ENCODE measurements at regions not wholly inside any gene's neighbourhood (a gene's known extent, or its start where the extent isn't known, plus 50 kb on each side); places are given as distances from the start of the nearest gene placed in this dataset.

GRCh38 chr10:105347487-105347886, 706.4 kb downstream of the SORCS3 start:
- Histone ChIP-seq H3K4me2 (ENCODE audit: low read depth, low read length, poor library complexity, severe bottlenecking) (no peak overlapping the region), H3K4me3 (ENCODE audit: insufficient read depth, low read length, poor library complexity, severe bottlenecking) (no peak overlapping the region), H3K36me3 (ENCODE audit: low read length) (no peaks in the 10 kb centered on the region), H2AFZ (ENCODE audit: low read depth, low read length, severe bottlenecking) (no peak overlapping the region), H3K27ac (ENCODE audit: low read depth, low read length) (no peak overlapping the region), H3K79me2 (ENCODE audit: insufficient read depth, low read length) (no peaks in the 10 kb centered on the region), H3K27me3 (ENCODE audit: low read length) (no peaks in the 10 kb centered on the region), H3F3A (ENCODE audit: insufficient read depth) (no peaks in the 10 kb centered on the region), H3K9me2 (replicated peaks; ENCODE audit: insufficient read depth, low read length) (no peaks in the 10 kb centered on the region), H4K20me1 (ENCODE audit: low read depth, low read length) (no peaks in the 10 kb centered on the region), H3K9me3 (ENCODE audit: insufficient read depth, low read length) (no peaks in the 10 kb centered on the region), H3K9ac (ENCODE audit: low read length) (no peak overlapping the region)
- TF ChIP-seq CTCF (IDR thresholded peaks at IDR 0.05; ENCODE audit: insufficient read depth, low read length, poor library complexity, severe bottlenecking), result no peak
- TF ChIP-seq EZH2phosphoT487 (conservative IDR thresholded peaks at IDR 0.05; ENCODE audit: low read length), result no peak

- H3K4me2 ChIP-seq (ENCODE audit: low read depth, low read length, poor library complexity, severe bottlenecking), result no peak overlapping the region
- H3K27me3 ChIP-seq (ENCODE audit: low read length), result no peaks in the 10 kb centered on the region
- no peak overlapping the region for H2AFZ ChIP-seq (ENCODE audit: low read depth, low read length, severe bottlenecking)
- no peak overlapping the region for H3K27ac ChIP-seq (ENCODE audit: low read depth, low read length)
- H3K4me3 ChIP-seq (ENCODE audit: insufficient read depth, low read length, poor library complexity, severe bottlenecking), result no peak overlapping the region
- no peaks in the 10 kb centered on the region for H3K79me2 ChIP-seq (ENCODE audit: insufficient read depth, low read length)
- H3K36me3 ChIP-seq (ENCODE audit: low read length), result no peaks in the 10 kb centered on the region
- no peaks in the 10 kb centered on the region; the same call in 1 of the 2 replicates for H3K9me3 ChIP-seq (ENCODE audit: insufficient read depth, low read length)
- H3K9me2 ChIP-seq (replicated peaks; ENCODE audit: insufficient read depth, low read length), result no peaks in the 10 kb centered on the region
- H4K20me1 ChIP-seq (ENCODE audit: low read depth, low read length), result no peaks in the 10 kb centered on the region
- TF ChIP-seq EZH2phosphoT487 (conservative IDR thresholded peaks at IDR 0.05; ENCODE audit: low read length) (no peak), CTCF (IDR thresholded peaks at IDR 0.05; ENCODE audit: insufficient read depth, low read length, poor library complexity, severe bottlenecking) (no peak)
- no peaks in the 10 kb centered on the region for H3F3A ChIP-seq (ENCODE audit: insufficient read depth)
- H3K9ac ChIP-seq (ENCODE audit: low read length), result no peak overlapping the region
Observed at GRCh38 chr10:105342606-105343005, 701.5 kb downstream of the SORCS3 start.

DNA sequence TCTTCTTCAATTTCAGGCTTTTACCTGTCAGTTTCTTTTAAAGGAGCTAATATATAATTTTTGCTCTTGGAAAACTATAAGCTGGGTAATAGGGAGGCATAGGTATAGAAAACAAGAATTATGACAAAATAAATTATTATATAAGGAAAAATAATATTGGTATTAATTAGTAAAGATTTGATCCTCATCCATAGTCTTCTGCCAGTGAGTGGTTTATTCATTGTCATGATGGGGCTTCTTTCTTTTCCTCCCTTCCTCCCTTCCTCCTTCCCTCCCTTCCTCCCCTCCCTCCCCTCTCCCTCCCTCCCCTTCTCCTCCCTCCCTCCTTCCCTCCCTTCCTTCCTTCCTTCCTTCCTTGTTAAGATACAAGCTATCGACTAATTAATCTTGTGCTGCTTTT, 698.6 kb downstream of the SORCS3 start:
- H3K27ac ChIP-seq (ENCODE audit: low read depth, low read length), result no peak overlapping the region
- no peaks in the 10 kb centered on the region for H4K20me1 ChIP-seq (ENCODE audit: low read depth, low read length)
- no peak overlapping the region for H2AFZ ChIP-seq (ENCODE audit: low read depth, low read length, severe bottlenecking)
- no peak overlapping the region for H3K9ac ChIP-seq (ENCODE audit: low read length)
- no peaks in the 10 kb centered on the region; the same call in 1 of the 2 replicates for H3K9me3 ChIP-seq (ENCODE audit: insufficient read depth, low read length)
- H3K79me2 ChIP-seq (ENCODE audit: insufficient read depth, low read length), result no peaks in the 10 kb centered on the region
- H3K36me3 ChIP-seq (ENCODE audit: low read length), result no peaks in the 10 kb centered on the region
- H3K4me2 ChIP-seq (ENCODE audit: low read depth, low read length, poor library complexity, severe bottlenecking), result no peak overlapping the region
- no peak for TF ChIP-seq EZH2phosphoT487 (conservative IDR thresholded peaks at IDR 0.05; ENCODE audit: low read length)
- H3K9me2 ChIP-seq (replicated peaks; ENCODE audit: insufficient read depth, low read length), result no peaks in the 10 kb centered on the region
- H3F3A ChIP-seq (ENCODE audit: insufficient read depth), result no peaks in the 10 kb centered on the region
- H3K4me3 ChIP-seq (ENCODE audit: insufficient read depth, low read length, poor library complexity, severe bottlenecking), result no peak overlapping the region
- no peaks in the 10 kb centered on the region for H3K27me3 ChIP-seq (ENCODE audit: low read length)

DNA sequence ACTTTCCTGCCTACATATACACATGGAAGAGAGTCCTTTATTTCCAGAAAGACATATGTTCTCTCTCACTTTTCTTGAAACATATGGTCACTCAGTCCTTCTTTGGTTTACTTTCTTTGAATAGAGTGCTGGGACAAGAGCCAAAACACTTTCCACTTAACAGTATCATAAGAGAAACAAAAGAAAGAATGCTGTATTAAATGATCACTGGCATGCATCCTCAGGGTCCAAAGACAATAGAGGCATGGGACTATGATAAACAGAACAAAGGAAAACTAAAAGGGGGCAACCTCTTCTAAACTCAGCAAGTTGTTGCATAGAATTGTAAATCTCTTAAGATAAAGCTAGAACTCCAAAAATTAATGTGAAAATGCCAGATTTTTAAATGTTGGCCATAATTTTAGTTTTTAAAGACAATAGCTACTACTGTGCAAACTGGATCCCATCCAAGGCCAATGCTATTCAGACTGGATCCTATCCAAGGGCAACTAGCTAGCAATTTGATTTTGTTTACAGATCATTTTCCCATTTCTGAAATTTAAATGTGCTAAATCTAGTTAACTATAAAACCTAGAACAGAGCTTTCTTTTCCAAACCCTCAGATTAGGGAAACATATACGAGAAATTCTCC, 687.5 kb downstream of the SORCS3 start:
- no peak overlapping the region for H3K4me2 ChIP-seq (ENCODE audit: low read depth, low read length, poor library complexity, severe bottlenecking)
- H3K9ac ChIP-seq (ENCODE audit: low read length), result no peak overlapping the region
- TF ChIP-seq EZH2phosphoT487 (conservative IDR thresholded peaks at IDR 0.05; ENCODE audit: low read length), result no peak
- no peak for TF ChIP-seq CTCF (IDR thresholded peaks at IDR 0.05; ENCODE audit: insufficient read depth, low read length, poor library complexity, severe bottlenecking)
- no peaks in the 10 kb centered on the region for H3F3A ChIP-seq (ENCODE audit: insufficient read depth)
- H4K20me1 ChIP-seq (ENCODE audit: low read depth, low read length), result no peaks in the 10 kb centered on the region
- no peaks in the 10 kb centered on the region for H3K79me2 ChIP-seq (ENCODE audit: insufficient read depth, low read length)
- H3K9me2 ChIP-seq (replicated peaks; ENCODE audit: insufficient read depth, low read length), result no peaks in the 10 kb centered on the region
- no peaks in the 10 kb centered on the region for H3K9me3 ChIP-seq (ENCODE audit: insufficient read depth, low read length)
- H3K27me3 ChIP-seq (ENCODE audit: low read length), result no peaks in the 10 kb centered on the region
- H3K4me3 ChIP-seq (ENCODE audit: insufficient read depth, low read length, poor library complexity, severe bottlenecking), result no peak overlapping the region
- no peaks in the 10 kb centered on the region for H3K36me3 ChIP-seq (ENCODE audit: low read length)
- no peak overlapping the region for H3K27ac ChIP-seq (ENCODE audit: low read depth, low read length)
- no peak overlapping the region for H2AFZ ChIP-seq (ENCODE audit: low read depth, low read length, severe bottlenecking)
